Thoracic aorta (tissue), 2 donors: ENCODE measurements at regions not wholly inside any gene's neighbourhood (a gene's known extent, or its start where the extent isn't known, plus 50 kb on each side); places are given as distances from the start of the nearest gene placed in this dataset.

Experiments used
- ATAC-seq: fragments of 150-250 bp; one replicate; pipeline ENCODE4 v1.8.0; 2017; ENCODE audit warnings: low read depth; ENCODE audit not compliant: insufficient number of reproducible peaks, low FRiP score
- DNase-seq: peaks from one replicate; pipeline ENCODE4 v3.0.0-alpha.2; 2020; ENCODE audit warnings: low spot score
- H3K27ac ChIP-seq, 2 donors: fragments of 200-600 bp; sonication (generic); 1 replicate in 1 of 2; 2 replicates in 1 of 2; pipeline ENCODE4 v1.5.1; 2016; ENCODE audit warnings: mild to moderate bottlenecking in 2 of 2, moderate library complexity in 2 of 2
- H3K27me3 ChIP-seq: fragments of 200-600 bp; sonication (generic); replicated peaks from 2 replicates; pipeline ENCODE4 v1.6.0; 2016; ENCODE audit warnings: mild to moderate bottlenecking; ENCODE audit not compliant: insufficient read depth
- H3K36me3 ChIP-seq: fragments of 200-600 bp; sonication (generic); one replicate; pipeline ENCODE4 v1.5.1; 2016
- H3K4me1 ChIP-seq, 2 donors: fragments of 200-600 bp; sonication (generic); 1 replicate in 1 of 2; 2 replicates in 1 of 2; pipeline versions ENCODE4 v1.5.1 to v1.6.0; 2016; ENCODE audit warnings: low read depth in 2 of 2, mild to moderate bottlenecking in 1 of 2; ENCODE audit not compliant: control insufficient read depth in 1 of 2
- H3K4me3 ChIP-seq: fragments of 200-600 bp; sonication (generic); 2 replicates; pipeline ENCODE4 v1.5.1; 2016; ENCODE audit warnings: mild to moderate bottlenecking
- H3K9me3 ChIP-seq: fragments of 200-600 bp; sonication (generic); 2 replicates; pipeline ENCODE4 v1.5.1; 2016
- TF ChIP-seq, protein P1 (sequence below): fragments of 200-600 bp; sonication (generic); IDR thresholded peaks from one replicate; pipeline ENCODE4 v1.5.1; 2019; ENCODE audit warnings: antibody characterized with exemption

DNA sequence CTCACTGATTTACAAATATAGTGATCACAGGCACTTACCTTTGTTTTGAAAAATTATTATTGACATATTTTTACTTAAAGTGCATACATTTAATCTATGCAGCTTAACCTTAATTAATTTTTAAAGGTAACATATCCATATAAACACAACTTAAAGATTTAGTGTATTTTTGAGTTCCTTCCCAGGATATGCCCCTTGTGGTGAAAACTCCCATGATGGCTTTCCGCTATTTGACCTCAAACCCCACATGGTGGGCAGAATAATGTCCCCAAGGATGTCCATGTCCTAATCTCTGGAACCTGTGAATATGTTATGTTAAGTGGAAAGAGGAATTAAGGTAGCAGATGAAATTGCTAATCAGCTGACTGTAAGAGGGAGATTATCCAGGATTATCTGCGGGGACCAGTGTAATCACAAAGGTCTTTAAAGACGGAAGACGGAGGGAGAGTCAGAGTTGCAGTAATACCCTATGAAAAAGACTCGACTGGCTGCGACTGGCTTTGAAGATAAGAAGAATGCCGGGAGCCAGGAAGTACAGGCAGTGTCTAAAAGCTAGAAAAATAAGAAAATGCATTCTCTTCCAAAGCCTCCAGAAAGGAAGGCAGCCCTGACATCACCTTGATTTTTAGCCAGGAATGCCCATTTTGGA lies 193.9 kb downstream of the ICE1 start:
- H3K4me3 ChIP-seq = no peak overlapping the region
- no peaks in the 10 kb centered on the region for H3K27me3 ChIP-seq
- no peak overlapping the region for H3K27ac ChIP-seq
- no peaks in the 10 kb centered on the region for H3K36me3 ChIP-seq
- peaks cover 0 to 20% of the 10 kb centered on the region in 2 donors for H3K4me1 ChIP-seq
- TF ChIP-seq, protein P1, sequence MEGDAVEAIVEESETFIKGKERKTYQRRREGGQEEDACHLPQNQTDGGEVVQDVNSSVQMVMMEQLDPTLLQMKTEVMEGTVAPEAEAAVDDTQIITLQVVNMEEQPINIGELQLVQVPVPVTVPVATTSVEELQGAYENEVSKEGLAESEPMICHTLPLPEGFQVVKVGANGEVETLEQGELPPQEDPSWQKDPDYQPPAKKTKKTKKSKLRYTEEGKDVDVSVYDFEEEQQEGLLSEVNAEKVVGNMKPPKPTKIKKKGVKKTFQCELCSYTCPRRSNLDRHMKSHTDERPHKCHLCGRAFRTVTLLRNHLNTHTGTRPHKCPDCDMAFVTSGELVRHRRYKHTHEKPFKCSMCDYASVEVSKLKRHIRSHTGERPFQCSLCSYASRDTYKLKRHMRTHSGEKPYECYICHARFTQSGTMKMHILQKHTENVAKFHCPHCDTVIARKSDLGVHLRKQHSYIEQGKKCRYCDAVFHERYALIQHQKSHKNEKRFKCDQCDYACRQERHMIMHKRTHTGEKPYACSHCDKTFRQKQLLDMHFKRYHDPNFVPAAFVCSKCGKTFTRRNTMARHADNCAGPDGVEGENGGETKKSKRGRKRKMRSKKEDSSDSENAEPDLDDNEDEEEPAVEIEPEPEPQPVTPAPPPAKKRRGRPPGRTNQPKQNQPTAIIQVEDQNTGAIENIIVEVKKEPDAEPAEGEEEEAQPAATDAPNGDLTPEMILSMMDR = no peak
- no peaks in the 10 kb centered on the region for H3K9me3 ChIP-seq
- DNase-seq (no peak), ATAC-seq (no peak)

DNA sequence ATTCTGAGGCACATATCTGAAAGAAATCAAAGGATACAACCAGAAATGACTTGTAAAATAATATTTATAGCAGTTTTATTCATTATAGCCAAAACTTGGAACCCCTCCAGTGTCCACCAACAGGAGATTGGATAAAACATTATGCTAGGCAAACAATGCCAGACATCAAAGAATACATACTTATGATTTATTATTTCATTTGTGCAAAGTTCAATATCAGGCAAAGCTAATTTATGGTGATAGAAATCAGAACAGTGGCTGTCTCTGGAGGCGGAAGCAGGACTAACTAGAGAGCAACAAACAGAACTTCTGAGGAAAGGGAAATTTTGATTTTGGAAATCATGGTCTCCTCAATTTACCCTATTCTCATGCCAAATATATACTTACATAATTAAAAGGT lies 193.1 kb downstream of the ICE1 start:
- DNase-seq (no peak), ATAC-seq (no peak)
- TF ChIP-seq, protein P1 = no peak
- peaks cover 0 to 20% of the 10 kb centered on the region in 2 donors for H3K4me1 ChIP-seq
- H3K27me3 ChIP-seq = no peaks in the 10 kb centered on the region
- H3K27ac ChIP-seq = no peak overlapping the region
- no peak overlapping the region for H3K4me3 ChIP-seq
- no peaks in the 10 kb centered on the region for H3K36me3 ChIP-seq
- H3K9me3 ChIP-seq = no peaks in the 10 kb centered on the region

DNA sequence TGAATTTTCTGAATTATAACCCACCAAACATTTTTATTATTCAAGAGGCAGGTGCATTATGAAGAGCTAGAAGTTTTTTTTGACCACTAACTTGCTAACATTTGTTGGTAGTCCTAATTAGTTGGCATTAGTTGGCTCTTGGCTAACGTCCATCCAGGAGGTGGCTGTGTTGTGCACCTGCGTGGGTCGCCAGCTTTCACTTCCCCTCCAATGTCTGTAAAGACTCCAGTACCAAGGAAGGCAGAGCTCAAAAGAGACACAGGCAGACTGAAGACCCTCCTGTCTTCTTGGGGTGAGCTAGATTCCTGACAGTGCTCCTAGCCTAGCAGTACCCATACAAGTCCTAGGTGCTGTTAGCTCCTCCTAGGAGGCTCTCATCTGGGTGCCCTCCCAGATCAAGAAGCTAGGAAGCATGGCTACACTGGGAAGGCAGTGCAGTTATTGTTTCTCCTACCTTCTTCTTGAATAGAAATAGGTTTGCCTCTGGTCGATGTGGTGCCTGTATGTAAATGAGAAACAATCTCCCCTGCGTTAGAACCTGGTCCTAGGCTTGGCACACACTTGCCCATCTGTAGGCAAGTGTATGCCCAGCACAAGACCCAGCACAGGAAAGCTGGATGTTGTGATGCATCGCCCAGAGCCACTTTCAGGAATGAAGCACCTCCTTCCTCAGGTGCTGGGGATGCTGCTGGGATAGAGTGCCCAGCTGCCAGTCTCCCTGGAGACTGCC lies 190.9 kb downstream of the ICE1 start:
- H3K4me1 ChIP-seq = peaks cover 0 to 20% of the 10 kb centered on the region in 2 donors
- no peaks in the 10 kb centered on the region for H3K9me3 ChIP-seq
- H3K4me3 ChIP-seq = no peak overlapping the region
- no peaks in the 10 kb centered on the region for H3K27me3 ChIP-seq
- ATAC-seq = no peak
- TF ChIP-seq, protein P1 = no peak
- DNase-seq = no peak
- H3K36me3 ChIP-seq = no peaks in the 10 kb centered on the region
- H3K27ac ChIP-seq = no peak overlapping the region

DNA sequence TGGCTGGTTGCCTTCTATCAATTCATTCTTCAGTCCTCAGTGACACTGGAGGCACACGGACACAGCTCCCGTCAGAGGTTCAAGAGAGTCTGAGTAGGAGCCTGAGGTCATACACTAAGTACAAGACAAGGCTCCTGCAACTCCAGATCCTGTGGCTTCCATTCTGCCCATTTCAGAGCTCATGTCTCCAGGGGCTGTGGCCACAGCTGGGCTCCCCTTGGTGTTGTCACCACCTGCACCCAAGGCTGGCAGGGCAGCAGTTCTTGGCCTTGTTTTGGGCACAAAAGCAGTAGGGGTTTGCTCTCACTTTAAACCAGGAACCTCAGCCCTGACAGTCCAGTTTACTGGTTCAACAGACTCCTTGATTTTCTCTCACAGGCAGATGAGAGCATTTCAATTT lies 189.6 kb downstream of the ICE1 start:
- Histone ChIP-seq H3K36me3 (no peaks in the 10 kb centered on the region), H3K9me3 (no peaks in the 10 kb centered on the region), H3K27ac (no peak overlapping the region), H3K27me3 (no peaks in the 10 kb centered on the region), H3K4me3 (no peak overlapping the region), H3K4me1 (peaks cover 0 to 14% of the 10 kb centered on the region in 2 donors)
- DNase-seq (no peak), ATAC-seq (no peak)
- TF ChIP-seq, protein P1 = no peak

DNA sequence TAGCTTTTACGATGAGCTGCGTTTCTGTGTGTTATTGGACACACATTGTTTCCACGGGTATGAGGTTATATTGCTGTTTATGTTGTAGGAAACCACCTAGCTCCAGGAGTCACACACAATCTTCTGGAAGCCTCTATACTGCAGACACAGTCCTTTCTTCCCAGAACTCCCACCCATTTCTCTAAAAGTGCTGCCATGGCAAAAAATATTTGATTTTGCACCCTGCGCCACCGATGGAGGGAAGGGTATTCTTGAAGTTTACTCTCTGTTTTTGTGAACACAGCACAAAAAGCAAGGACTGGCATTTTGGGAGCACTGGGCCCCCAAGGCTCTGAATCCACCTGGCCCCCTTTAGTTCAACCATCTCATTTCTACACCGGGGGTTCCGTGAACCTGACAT lies 187.5 kb downstream of the ICE1 start:
- Histone ChIP-seq H3K27me3 (no peaks in the 10 kb centered on the region), H3K27ac (no peak overlapping the region), H3K9me3 (no peaks in the 10 kb centered on the region), H3K36me3 (no peaks in the 10 kb centered on the region), H3K4me3 (no peak overlapping the region), H3K4me1 (no peaks in the 10 kb centered on the region)
- ATAC-seq = no peak
- no peak for DNase-seq
- TF ChIP-seq, protein P1 = no peak
